HEK293 (cell line): ENCODE measurements at regions not wholly inside any gene's neighbourhood (a gene's known extent, or its start where the extent isn't known, plus 50 kb on each side); places are given as distances from the start of the nearest gene placed in this dataset.

Experiments used
- CTCF ChIA-PET: fragments of 350-600 bp; formaldehyde crosslinking; extraction: SDS; loops from one replicate; lab custom pipeline; 2021; ENCODE audit warnings: antibody characterized with exemption; lab: Yijun Ruan, JAX
- POLR2A ChIA-PET: fragments of 300-600 bp; formaldehyde crosslinking; extraction: SDS; loops from one replicate; lab custom pipeline; 2020; ENCODE audit warnings: antibody characterized with exemption, inconsistent platforms; lab: Yijun Ruan, JAX
- H3K27ac ChIP-seq: fragments of 200-500 bp; sonication (Bioruptor generic); 2 replicates; pipeline ENCODE4 v1.5.1; 2014; ENCODE audit warnings: low read depth, low read length, control low read depth, inconsistent platforms; ENCODE audit errors: extremely low read depth
- H3K36me3 ChIP-seq, 2 experiments: fragments of 200-500 bp in 1 of 2; sonication (Bioruptor generic) in 1 of 2; 1 replicate in 1 of 2; 2 replicates in 1 of 2; pipeline ENCODE4 v1.5.1; 2014 to 2017; ENCODE audit warnings: inconsistent platforms in 2 of 2, low read length in 2 of 2; ENCODE audit not compliant: control insufficient read depth in 2 of 2, insufficient read depth in 1 of 2
- H3K4me1 ChIP-seq: fragments of 200-500 bp; sonication (Bioruptor generic); 2 replicates; pipeline ENCODE4 v1.5.1; 2014; ENCODE audit warnings: mild to moderate bottlenecking, low read length, inconsistent platforms; ENCODE audit not compliant: control insufficient read depth, insufficient read depth
- H3K4me3 ChIP-seq: 2 replicates; pipeline ENCODE4 v1.5.1; 2011; ENCODE audit warnings: low read depth, mild to moderate bottlenecking, control low read depth, low read length, moderate library complexity
- H3K9me3 ChIP-seq: fragments of 200-500 bp; sonication (Bioruptor generic); 2 replicates; pipeline ENCODE4 v1.5.1; 2014; ENCODE audit warnings: low read depth, low read length, inconsistent platforms; ENCODE audit not compliant: control insufficient read depth, insufficient read depth
- KLF16 ChIP-seq: fragments of 450-650 bp; formaldehyde crosslinking; IDR thresholded peaks from 2 replicates; pipeline ENCODE4 v1.5.1; 2017; ENCODE audit warnings: missing biosample characterization, missing genetic modification characterization
- KLF8 ChIP-seq: fragments of 450-650 bp; formaldehyde crosslinking; IDR thresholded peaks from 2 replicates; pipeline ENCODE4 v1.5.1; 2016; ENCODE audit warnings: missing biosample characterization, missing genetic modification characterization
- TRIM28 ChIP-seq: IDR thresholded peaks from 2 replicates; pipeline ENCODE4 v1.6.1; 2011; ENCODE audit warnings: low read length, control low read depth, borderline replicate concordance
- WT1 ChIP-seq: fragments of 450-650 bp; formaldehyde crosslinking; IDR thresholded peaks from 2 replicates; pipeline ENCODE4 v1.5.1; 2016; ENCODE audit warnings: missing biosample characterization, missing genetic modification characterization
- ZBTB20 ChIP-seq: fragments of 450-650 bp; formaldehyde crosslinking; IDR thresholded peaks from 2 replicates; pipeline ENCODE4 v1.5.1; 2016; ENCODE audit warnings: missing biosample characterization, missing genetic modification characterization
- ZEB2 ChIP-seq: fragments of 450-650 bp; formaldehyde crosslinking; IDR thresholded peaks from 2 replicates; pipeline ENCODE4 v1.5.1; 2016; ENCODE audit warnings: missing biosample characterization, missing genetic modification characterization
- ZNF112 ChIP-seq: fragments of 450-650 bp; formaldehyde crosslinking; IDR thresholded peaks from 2 replicates; pipeline ENCODE4 v1.5.0; 2017; ENCODE audit warnings: missing biosample characterization, missing genetic modification characterization
- ZNF138 ChIP-seq: fragments of 450-650 bp; formaldehyde crosslinking; IDR thresholded peaks from 2 replicates; pipeline ENCODE4 v1.5.1; 2016; ENCODE audit warnings: missing biosample characterization, missing genetic modification characterization, borderline replicate concordance
- ZNF19 ChIP-seq: fragments of 450-650 bp; formaldehyde crosslinking; IDR thresholded peaks from 2 replicates; pipeline ENCODE4; 2016; ENCODE audit warnings: missing biosample characterization, missing genetic modification characterization, low read depth
- ZNF214 ChIP-seq: fragments of 450-650 bp; formaldehyde crosslinking; IDR thresholded peaks from 2 replicates; pipeline ENCODE4 v1.5.1; 2017; ENCODE audit warnings: missing biosample characterization, mild to moderate bottlenecking, missing genetic modification characterization, borderline replicate concordance
- ZNF266 ChIP-seq: fragments of 450-650 bp; formaldehyde crosslinking; IDR thresholded peaks from 2 replicates; pipeline ENCODE4 v1.5.1; 2016; ENCODE audit warnings: missing biosample characterization, missing genetic modification characterization, low read depth
- ZNF473 ChIP-seq: fragments of 450-650 bp; formaldehyde crosslinking; IDR thresholded peaks from 2 replicates; pipeline ENCODE4 v1.5.1; 2017; ENCODE audit warnings: missing biosample characterization, missing genetic modification characterization
- ZNF48 ChIP-seq: fragments of 450-650 bp; formaldehyde crosslinking; IDR thresholded peaks from 2 replicates; pipeline ENCODE4 v1.5.1; 2016; ENCODE audit warnings: missing biosample characterization, missing genetic modification characterization
- ZNF560 ChIP-seq: fragments of 450-650 bp; formaldehyde crosslinking; IDR thresholded peaks from 2 replicates; pipeline ENCODE4 v1.5.1; 2017; ENCODE audit warnings: missing biosample characterization, missing genetic modification characterization, borderline replicate concordance
- ZNF600 ChIP-seq: fragments of 450-650 bp; formaldehyde crosslinking; IDR thresholded peaks from 2 replicates; pipeline ENCODE4 v1.5.1; 2016; ENCODE audit warnings: missing biosample characterization, missing genetic modification characterization
- ZNF776 ChIP-seq: fragments of 450-650 bp; formaldehyde crosslinking; IDR thresholded peaks from 2 replicates; pipeline ENCODE4 v1.5.0; 2017; ENCODE audit warnings: missing biosample characterization, missing genetic modification characterization, borderline replicate concordance
- ZNF777 ChIP-seq: fragments of 450-650 bp; formaldehyde crosslinking; IDR thresholded peaks from 2 replicates; pipeline ENCODE4 v1.5.1; 2017; ENCODE audit warnings: missing biosample characterization, missing genetic modification characterization, borderline replicate concordance
- TF ChIP-seq, protein P1 (sequence below): fragments of 450-650 bp; formaldehyde crosslinking; IDR thresholded peaks from 2 replicates; pipeline ENCODE4 v1.5.1; 2016; ENCODE audit warnings: missing biosample characterization, missing genetic modification characterization
- TF ChIP-seq, protein P2 (sequence below): sonication (generic); formaldehyde crosslinking; IDR thresholded peaks from 2 replicates; pipeline ENCODE4 v1.8.1; 2022; ENCODE audit warnings: mild to moderate bottlenecking, moderate library complexity, missing genetic modification reagents
- TF ChIP-seq, protein P3 (sequence below): fragments of 450-650 bp; formaldehyde crosslinking; IDR thresholded peaks from 2 replicates; pipeline ENCODE4 v1.5.1; 2016; ENCODE audit warnings: missing biosample characterization, missing genetic modification characterization
- TF ChIP-seq, protein P4 (sequence below): fragments of 450-650 bp; formaldehyde crosslinking; conservative IDR thresholded peaks from 2 replicates; pipeline ENCODE4 v1.5.1; 2016; ENCODE audit warnings: low read depth, missing biosample characterization, missing genetic modification characterization

DNA sequence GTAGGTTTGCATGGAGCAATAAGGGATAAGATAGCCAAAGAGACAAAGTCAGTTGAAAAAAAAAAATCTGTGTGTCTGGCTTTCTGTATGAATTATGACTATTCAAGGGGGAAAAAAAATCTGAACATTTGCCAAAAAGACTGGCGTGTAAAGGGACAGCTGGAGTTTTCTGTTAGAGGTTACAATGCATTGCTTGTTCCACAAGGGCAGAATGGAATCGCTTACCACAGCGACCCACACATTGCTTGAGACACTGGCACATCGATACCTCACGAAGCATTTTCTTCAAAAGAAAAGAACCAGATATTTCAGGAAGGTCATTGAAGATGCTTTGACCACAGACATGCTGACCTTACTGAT is 327.8 kb downstream of the TMEM167A start (continued):
- TF ChIP-seq, protein P1, sequence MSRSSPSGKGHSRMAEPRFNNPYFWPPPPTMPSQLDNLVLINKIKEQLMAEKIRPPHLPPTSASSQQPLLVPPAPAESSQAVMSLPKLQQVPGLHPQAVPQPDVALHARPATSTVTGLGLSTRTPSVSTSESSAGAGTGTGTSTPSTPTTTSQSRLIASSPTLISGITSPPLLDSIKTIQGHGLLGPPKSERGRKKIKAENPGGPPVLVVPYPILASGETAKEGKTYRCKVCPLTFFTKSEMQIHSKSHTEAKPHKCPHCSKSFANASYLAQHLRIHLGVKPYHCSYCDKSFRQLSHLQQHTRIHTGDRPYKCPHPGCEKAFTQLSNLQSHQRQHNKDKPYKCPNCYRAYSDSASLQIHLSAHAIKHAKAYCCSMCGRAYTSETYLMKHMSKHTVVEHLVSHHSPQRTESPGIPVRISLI, result no peak
- TF ChIP-seq KLF16 (tag by site-specific recombination), result no peak
- TF ChIP-seq, protein P2, sequence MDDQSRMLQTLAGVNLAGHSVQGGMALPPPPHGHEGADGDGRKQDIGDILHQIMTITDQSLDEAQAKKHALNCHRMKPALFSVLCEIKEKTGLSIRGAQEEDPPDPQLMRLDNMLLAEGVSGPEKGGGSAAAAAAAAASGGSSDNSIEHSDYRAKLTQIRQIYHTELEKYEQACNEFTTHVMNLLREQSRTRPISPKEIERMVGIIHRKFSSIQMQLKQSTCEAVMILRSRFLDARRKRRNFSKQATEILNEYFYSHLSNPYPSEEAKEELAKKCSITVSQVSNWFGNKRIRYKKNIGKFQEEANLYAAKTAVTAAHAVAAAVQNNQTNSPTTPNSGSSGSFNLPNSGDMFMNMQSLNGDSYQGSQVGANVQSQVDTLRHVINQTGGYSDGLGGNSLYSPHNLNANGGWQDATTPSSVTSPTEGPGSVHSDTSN (CRISPR knock-in tag), result no peak
- TF ChIP-seq ZNF214 (tag by site-specific recombination), result no peak
- TF ChIP-seq ZNF266, result no peak

DNA sequence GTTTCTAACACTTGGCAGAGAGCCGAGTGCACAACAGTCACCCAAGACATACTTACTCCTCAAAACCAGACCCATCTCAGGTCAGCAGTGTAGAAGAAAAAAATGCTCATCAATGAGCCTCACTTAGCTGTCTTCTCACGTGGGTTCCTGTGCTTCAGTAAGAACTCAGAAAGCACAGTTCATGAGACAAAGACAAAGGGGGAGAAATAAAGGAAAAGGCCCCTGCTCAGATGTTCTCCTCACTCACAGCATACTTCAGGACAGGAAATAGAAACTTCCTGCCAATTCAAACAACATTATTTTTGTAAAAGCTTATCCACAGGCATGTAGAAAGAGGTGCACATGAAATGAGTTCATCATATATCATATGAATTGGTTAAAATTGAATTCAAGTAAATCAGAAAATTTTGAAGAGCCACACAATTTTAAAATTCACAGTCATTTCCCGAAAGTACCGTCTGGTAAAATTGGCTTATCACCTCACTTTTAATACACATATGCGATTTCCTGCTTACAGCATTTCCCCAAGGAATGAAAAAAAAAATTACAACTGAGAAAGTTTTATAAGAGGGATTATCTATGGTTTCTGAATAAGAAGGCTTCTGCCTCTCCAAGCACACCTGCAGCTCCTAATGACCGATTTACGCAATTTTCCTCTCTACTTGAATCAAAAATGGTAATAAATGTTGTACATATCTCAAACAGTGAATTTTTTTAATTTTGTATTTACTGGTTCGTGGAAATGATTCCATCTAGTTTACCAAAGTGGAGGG is 328.3 kb downstream of the TMEM167A start:
- Histone ChIP-seq H3K4me1 (no peaks in the 10 kb centered on the region), H3K9me3 (no peaks in the 10 kb centered on the region), H3K36me3 (no peaks in the 10 kb centered on the region), H3K27ac (no peak overlapping the region), H3K4me3 (no peak overlapping the region)
- TF ChIP-seq, protein P3, sequence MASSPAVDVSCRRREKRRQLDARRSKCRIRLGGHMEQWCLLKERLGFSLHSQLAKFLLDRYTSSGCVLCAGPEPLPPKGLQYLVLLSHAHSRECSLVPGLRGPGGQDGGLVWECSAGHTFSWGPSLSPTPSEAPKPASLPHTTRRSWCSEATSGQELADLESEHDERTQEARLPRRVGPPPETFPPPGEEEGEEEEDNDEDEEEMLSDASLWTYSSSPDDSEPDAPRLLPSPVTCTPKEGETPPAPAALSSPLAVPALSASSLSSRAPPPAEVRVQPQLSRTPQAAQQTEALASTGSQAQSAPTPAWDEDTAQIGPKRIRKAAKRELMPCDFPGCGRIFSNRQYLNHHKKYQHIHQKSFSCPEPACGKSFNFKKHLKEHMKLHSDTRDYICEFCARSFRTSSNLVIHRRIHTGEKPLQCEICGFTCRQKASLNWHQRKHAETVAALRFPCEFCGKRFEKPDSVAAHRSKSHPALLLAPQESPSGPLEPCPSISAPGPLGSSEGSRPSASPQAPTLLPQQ (tag by site-specific recombination), result no peak
- TF ChIP-seq ZNF776 (tag by site-specific recombination) (no peak), ZEB2 (tag by site-specific recombination) (no peak), ZNF19 (tag by site-specific recombination) (no peak), TRIM28 (no peak), ZNF600 (tag by site-specific recombination) (no peak), ZNF473 (no peak), ZNF214 (tag by site-specific recombination) (no peak), ZNF112 (tag by site-specific recombination) (no peak), ZNF48 (tag by site-specific recombination) (no peak), WT1 (tag by site-specific recombination) (no peak), ZNF777 (tag by site-specific recombination) (no peak), ZNF560 (tag by site-specific recombination) (no peak), KLF8 (no peak), ZBTB20 (tag by site-specific recombination) (no peak), ZNF138 (no peak)
- TF ChIP-seq, protein P4, sequence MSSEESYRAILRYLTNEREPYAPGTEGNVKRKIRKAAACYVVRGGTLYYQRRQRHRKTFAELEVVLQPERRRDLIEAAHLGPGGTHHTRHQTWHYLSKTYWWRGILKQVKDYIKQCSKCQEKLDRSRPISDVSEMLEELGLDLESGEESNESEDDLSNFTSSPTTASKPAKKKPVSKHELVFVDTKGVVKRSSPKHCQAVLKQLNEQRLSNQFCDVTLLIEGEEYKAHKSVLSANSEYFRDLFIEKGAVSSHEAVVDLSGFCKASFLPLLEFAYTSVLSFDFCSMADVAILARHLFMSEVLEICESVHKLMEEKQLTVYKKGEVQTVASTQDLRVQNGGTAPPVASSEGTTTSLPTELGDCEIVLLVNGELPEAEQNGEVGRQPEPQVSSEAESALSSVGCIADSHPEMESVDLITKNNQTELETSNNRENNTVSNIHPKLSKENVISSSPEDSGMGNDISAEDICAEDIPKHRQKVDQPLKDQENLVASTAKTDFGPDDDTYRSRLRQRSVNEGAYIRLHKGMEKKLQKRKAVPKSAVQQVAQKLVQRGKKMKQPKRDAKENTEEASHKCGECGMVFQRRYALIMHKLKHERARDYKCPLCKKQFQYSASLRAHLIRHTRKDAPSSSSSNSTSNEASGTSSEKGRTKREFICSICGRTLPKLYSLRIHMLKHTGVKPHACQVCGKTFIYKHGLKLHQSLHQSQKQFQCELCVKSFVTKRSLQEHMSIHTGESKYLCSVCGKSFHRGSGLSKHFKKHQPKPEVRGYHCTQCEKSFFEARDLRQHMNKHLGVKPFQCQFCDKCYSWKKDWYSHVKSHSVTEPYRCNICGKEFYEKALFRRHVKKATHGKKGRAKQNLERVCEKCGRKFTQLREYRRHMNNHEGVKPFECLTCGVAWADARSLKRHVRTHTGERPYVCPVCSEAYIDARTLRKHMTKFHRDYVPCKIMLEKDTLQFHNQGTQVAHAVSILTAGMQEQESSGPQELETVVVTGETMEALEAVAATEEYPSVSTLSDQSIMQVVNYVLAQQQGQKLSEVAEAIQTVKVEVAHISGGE (tag by site-specific recombination), result no peak
- ChIA-PET CTCF (no interaction called here), POLR2A (no interaction called here)
